ENCODE measurements at regions not wholly inside any gene's neighbourhood (a gene's known extent, or its start where the extent isn't known, plus 50 kb on each side); places are given as distances from the start of the nearest gene placed in this dataset.

DNA sequence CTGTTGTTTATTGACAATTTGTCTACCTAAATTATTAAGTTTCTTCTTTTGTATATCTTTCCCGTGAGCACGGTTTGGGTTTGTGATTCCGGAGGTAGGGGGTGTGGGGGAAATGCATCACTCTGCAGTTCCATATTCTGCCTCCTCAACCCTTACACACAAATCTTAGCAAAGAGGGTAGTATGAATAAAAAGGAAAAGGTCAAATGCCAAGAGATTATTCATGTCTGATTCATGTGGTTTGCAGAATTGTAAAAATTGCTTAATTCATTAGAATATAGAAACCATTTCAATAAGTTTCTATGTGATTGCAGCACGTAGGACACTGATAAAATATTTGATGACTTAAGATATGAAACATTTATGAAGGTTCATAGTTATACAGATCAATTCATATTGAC, 601.9 kb downstream of the SEMA5A start:
- DNase-seq, result no peak

DNA sequence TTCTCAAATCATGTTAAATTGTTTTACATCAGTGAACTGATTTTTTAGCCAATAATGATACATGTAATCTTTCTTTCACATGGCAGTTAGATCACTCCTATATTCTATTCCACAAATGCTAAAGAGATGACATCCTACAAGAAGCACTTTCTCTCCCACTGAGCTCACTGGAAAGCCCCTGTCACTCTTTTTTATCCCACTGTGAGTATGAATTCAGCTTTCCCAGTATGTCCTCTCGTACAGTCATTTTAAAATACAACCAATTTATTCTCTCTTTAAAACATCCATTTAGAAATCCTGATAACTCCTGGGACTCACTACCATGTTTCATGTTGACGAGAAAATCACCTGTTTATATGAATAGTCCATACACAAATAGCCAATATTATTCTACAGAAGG, 599.9 kb downstream of the SEMA5A start:
- DNase-seq, result no peak

DNA sequence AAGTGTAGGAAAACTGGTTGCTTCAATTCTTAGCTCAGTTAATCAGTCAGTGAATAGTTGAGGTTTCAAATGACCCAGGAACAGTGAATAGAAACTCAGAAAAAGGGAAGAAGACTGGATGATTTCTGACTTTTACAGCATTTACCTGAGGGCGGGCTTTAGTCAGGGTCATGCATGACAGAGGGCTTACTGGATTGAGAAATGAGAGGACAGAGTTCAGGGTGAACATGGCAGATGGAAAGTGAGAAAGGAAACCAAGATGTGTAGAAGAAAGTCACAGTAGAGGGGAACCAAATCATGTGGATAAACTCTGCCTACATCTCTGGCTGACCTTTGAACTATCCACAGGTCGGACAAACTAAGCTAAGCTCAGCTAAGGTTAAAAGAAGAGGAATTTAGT, 596.0 kb downstream of the SEMA5A start:
- DNase-seq, result no peak

DNA sequence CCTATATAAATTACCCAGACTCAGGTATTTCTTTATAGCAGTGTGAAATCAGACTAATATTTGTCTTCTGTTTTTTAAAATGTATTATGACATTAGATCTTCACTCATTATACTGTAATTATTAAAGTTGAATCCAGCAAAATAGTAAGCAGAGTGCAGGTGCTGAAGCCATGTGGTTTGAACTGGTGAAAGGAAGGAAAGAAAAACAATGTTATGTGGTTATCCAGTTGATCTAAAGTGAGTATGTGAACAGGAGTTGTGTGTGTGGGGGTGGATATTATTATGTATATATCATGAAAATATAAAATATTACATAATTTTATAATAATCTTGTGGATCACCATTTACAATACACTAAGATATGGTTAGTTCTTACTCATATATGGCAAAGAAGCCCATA, 593.7 kb downstream of the SEMA5A start:
- DNase-seq, result no peak

DNA sequence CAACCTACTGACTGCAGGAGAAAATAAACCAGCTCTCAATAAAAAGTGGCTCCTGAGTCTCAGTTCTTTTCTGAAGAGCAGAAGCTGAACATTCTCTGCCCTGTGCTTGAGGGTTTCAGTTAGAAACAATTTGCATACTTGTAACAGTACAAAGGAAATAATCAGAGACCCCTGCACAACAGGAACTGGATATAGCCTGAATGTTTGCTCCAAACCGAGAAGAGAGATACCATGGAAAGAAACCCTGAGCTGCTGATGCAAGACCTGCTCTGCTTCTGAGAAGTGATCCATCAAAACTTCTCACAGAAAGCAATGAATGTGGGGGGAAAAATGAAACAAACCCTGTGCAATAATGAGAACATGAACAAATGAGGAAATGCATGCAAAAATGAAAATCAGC, 592.9 kb downstream of the SEMA5A start:
- DNase-seq, result no peak

DNA sequence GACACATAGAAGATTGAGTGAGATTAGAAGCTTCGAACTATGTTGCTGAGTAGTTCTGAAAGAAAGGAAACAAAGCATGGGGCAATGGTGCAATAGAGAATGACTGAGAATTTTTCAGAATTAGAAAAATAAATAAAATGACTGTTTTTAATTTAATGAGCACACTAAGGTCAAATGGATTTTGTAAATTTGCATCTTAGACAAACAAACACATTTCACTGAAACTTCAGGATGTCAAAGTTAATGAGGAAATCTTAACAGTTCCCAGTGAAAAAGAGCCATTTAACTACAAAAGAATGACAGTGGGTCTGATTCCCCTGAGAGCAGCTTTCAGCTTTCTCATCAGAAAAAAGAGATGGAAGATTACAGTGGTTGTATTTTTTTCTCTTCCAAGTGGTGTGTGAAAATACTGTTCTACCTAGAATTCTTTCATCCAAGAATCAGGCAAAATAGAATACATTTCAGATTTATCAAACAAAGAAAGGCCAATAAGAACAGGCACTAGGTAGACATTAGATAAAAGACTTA, 591.9 kb downstream of the SEMA5A start:
- DNase-seq, result no peak

DNA sequence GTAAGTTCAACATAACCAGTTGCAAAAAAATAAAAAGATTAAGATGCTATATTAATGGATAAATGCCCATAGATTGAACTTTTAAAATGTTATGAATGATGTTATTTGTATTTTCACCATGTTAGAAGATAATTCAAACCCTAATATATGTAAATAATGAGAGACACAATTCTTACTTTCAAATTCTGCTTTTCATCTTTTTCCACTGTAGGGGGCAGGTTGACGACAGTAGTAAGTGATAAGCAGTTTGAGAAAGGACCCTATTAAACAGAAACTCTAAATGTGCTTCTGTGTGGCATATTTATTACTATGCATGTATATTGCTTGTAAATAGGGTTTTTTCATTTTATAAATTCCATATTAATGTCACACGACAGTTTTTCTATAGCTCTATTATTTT, 591.1 kb downstream of the SEMA5A start:
- no peak for DNase-seq

DNA sequence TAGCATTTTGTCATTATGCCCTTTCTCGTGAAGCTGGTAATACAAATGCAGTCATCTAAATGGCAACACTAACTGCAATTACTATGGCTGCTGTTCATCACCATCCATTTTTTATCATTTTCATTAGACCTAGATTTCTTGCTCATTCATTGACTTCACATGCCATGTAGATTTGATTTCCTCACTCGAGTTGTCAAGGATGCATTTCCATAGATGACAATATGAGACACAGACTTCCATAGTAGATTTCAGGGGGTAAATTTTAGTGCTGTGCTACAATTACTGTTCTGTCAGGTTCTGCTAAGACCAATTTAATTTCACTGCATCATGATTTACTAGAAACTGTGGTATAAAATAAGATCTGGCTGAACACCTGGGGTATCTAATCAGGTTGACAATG, 589.2 kb downstream of the SEMA5A start:
- no peak for DNase-seq

DNA sequence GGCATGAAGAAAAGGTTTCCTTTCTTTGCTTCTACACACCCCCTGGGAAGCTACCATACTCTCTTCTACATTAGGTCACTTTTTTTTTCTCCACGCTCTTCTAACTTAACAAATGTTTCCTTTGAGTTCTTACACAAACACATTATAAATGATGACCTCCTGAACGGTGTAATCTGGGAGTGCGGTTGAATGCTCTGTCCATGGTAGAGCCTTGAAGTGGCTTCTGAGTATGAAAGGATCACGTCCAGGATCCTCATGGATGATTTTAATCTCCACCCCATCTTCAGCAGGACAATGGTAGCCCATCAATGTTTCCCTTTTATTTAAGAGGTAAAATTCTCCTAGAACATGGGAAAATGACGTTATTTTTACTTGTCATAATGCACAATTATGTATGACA, 587.3 kb downstream of the SEMA5A start:
- DNase-seq, result no peak

DNA sequence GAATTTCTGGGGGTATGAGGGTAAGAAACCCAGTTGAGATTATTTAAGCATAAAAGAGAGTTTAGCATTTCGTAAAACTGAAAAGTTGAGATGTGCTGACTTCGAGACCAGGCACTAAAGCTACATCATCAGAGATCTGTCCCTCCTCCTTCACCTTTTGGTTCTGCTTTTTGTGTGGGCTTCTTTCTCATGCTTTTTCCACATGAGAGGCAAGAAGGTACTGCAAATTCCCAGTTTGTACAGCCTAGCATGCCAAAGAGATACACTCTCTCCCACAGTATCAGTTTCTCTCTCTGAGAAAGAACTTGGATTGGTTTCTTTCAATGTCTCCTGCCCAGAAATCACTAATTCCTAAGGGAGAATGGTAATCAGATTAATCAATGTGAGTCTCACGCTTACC, 584.7 kb downstream of the SEMA5A start:
- DNase-seq, result no peak

DNA sequence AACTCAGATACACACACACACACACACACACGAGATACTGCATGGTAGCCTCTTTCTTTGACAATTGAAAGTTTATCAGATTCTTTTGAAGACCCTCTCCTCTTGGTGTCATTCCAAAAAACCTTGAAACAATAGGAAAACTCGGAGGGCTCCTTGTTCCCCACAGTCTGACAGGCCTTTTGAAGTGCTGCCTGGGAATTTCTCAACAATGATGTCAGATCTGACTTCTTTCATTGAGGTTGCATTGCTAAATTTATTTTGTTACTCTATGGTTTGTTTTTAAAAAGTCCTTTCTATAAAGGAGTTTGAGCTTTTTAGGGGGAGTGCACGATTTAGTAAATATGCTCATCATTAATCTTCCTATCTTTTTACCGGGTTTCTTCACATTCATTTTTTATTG, 583.9 kb downstream of the SEMA5A start:
- no peak for DNase-seq

DNA sequence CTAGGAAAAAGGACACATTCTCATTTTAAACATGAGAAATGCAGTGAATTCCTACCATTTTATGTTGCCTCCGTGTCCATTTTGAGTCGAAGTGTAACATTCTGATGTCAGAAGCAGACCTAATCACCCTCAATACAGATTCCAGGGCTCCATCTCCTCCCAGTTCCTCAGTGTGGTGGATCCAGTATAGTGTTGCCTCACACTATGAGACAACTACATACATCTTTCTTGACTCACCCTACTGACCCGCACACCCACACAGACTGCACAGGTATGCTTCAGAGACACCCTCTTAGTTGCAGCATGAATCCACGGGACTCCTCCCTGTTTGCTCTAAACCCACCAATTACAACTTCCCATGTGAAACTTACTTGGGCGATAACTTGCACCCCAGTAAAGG, 564.9 kb downstream of the SEMA5A start:
- no peak for DNase-seq

DNA sequence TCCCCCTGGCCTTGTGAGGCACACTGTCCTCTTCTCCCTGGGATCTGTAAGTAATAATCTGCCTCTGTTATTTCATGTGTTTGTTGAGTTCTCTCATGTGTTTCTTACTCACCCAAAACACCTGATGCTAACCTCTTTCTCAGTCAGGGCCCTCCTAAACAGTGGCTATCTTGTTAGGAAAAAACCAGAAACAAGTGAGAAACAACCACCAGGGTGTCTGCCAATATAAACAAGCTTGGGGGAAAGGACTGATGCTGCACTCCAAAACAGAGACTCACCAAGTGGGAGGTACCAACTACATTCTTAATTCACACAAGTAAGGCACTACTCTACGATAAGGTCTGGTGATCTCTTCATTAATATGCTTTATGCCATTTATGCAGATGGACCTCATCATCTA, 564.4 kb downstream of the SEMA5A start:
- DNase-seq, result no peak

DNA sequence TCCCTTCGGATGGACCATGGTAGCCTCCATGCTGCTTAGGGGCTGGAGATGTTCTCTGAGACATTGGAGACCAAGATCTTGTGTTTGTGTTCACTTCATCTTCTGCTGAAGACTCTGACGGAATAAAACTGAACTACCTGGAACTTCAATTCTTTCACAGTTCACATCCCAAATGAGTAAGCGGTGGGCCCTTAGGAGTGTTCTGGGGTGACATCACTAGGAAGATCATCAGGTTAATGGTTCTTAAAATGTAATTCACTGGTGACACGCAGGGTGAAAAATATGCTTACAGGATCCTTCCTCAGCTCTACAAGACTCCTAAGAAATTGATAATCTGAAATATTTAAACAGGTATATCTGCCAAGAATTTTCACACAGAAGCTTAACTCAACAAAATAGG, 561.5 kb downstream of the SEMA5A start:
- no peak for DNase-seq

Data from NCI-H187 treated with DMSO at 0.1 percent for 48 hours (cell line).